Stomach (tissue), 8 donors: ENCODE measurements at regions not wholly inside any gene's neighbourhood (a gene's known extent, or its start where the extent isn't known, plus 50 kb on each side); places are given as distances from the start of the nearest gene placed in this dataset.

Experiments used
- DNase-seq, 2 donors: peaks; one replicate each; pipeline versions ENCODE4 v3.0.0 to v3.0.0-alpha.2; 2013 to 2019
- H3K27ac ChIP-seq, 5 donors: fragments of 200-600 bp in 4 of 5; sonication (generic) in 4 of 5; one replicate each; pipeline ENCODE4 v1.5.1; 2013 to 2019; ENCODE audit warnings: mild to moderate bottlenecking in 1 of 5, moderate library complexity in 1 of 5
- H3K27me3 ChIP-seq, 3 donors: fragments of 200-600 bp; sonication (generic); one replicate each; pipeline ENCODE4 v1.5.1; 2017 to 2019; ENCODE audit warnings: mixed run types in 1 of 3
- H3K36me3 ChIP-seq, 4 donors: fragments of 200-600 bp; sonication (generic); 1 replicate in 3 of 4; 2 replicates in 1 of 4; pipeline ENCODE4 v1.5.1; 2016 to 2019
- H3K4me1 ChIP-seq, 4 donors: fragments of 200-600 bp; sonication (generic); one replicate each; pipeline ENCODE4 v1.5.1; 2016 to 2019
- H3K4me3 ChIP-seq, 4 donors: fragments of 200-600 bp; sonication (generic) in 3 of 4; one replicate each; pipeline ENCODE4 v1.5.1; 2016 to 2019; ENCODE audit warnings: mild to moderate bottlenecking in 1 of 4
- H3K9me3 ChIP-seq, 4 donors: fragments of 200-600 bp; sonication (generic); one replicate each; pipeline ENCODE4 v1.5.1; 2016 to 2019
- EP300 ChIP-seq: sonication (generic); formaldehyde crosslinking; IDR thresholded peaks from one replicate; pipeline ENCODE4 v1.6.1; 2017; ENCODE audit warnings: antibody characterized with exemption
- POLR2A ChIP-seq, 4 donors: fragments of 450-650 bp; IDR thresholded peaks; one replicate each; pipeline ENCODE4 v1.6.1; 2016; ENCODE audit warnings: antibody characterized with exemption in 4 of 4, control low read depth in 2 of 4, mild to moderate bottlenecking in 1 of 4, moderate library complexity in 1 of 4
- POLR2AphosphoS5 ChIP-seq, 3 donors: sonication (generic); formaldehyde crosslinking; IDR thresholded peaks; one replicate each; pipeline ENCODE4 v1.6.1; 2016; ENCODE audit warnings: antibody characterized with exemption in 3 of 3
- WGBS, 5 donors: extraction: QIAGEN DNeasy Blood & Tissue Kit in 3 of 5; methylation state at CpG; one replicate each; pipeline versions ENCODE4 v1.1.5 to v1.1.7; 2013 to 2018; 5-methylcytosine and 5-hydroxymethylcytosine counted together
- intact Hi-C: fragments of 100-400 bp; cut with DNase I; formaldehyde crosslinking; loops from one replicate; pipeline ENCODE4 v1.15.1; 2023; ENCODE audit warnings: low total_unique reads
- TF ChIP-seq, protein P1 (sequence below), 7 experiments: fragments of 450-650 bp in 4 of 7; fragments of 200-600 bp in 3 of 7; sonication (generic) in 3 of 7; IDR thresholded peaks; one replicate each; pipeline ENCODE4 v1.5.1; 2016 to 2019; ENCODE audit warnings: antibody characterized with exemption in 7 of 7, control low read depth in 2 of 7, mild to moderate bottlenecking in 1 of 7
- donor health status: healthy with polysubstance abuse.
- donor health status: Bipolar disorder and iron deficiency.
- donor health status: healthy.

DNA sequence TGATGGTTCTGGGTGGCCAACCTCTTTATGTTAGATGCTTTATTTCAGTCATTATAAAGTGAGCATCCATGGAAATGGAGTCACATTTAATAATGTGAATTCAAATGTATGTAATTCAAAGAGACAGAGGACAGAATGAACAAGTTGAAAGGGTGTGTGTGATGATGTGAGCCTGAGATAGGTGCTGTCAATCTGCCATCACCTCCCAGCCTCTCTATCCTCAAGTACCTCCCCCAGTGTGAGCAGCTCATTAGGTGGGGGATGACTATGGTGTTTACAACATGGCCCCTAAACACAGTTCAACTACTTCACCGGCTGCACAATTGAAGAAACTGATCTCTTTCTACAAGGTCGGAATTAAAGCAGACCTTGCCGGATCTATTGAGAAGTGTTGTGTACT is 74.7 kb upstream of the IGFBP5 start:
- DNase-seq: no peak
- TF ChIP-seq POLR2A (IDR thresholded peaks at IDR 0.05) (no peak), POLR2AphosphoS5 (IDR thresholded peaks at IDR 0.05) (no peak), EP300 (no peak)
- TF ChIP-seq, protein P1, sequence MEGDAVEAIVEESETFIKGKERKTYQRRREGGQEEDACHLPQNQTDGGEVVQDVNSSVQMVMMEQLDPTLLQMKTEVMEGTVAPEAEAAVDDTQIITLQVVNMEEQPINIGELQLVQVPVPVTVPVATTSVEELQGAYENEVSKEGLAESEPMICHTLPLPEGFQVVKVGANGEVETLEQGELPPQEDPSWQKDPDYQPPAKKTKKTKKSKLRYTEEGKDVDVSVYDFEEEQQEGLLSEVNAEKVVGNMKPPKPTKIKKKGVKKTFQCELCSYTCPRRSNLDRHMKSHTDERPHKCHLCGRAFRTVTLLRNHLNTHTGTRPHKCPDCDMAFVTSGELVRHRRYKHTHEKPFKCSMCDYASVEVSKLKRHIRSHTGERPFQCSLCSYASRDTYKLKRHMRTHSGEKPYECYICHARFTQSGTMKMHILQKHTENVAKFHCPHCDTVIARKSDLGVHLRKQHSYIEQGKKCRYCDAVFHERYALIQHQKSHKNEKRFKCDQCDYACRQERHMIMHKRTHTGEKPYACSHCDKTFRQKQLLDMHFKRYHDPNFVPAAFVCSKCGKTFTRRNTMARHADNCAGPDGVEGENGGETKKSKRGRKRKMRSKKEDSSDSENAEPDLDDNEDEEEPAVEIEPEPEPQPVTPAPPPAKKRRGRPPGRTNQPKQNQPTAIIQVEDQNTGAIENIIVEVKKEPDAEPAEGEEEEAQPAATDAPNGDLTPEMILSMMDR (IDR thresholded peaks at IDR 0.05): no peak
- Histone ChIP-seq H3K27ac (no peak overlapping the region), H3K4me3 (no peak overlapping the region), H3K4me1 (peaks cover 0 to 27% (median 13%) of the 10 kb centered on the region in 4 donors), H3K36me3 (no peaks in the 10 kb centered on the region), H3K27me3 (no peaks in the 10 kb centered on the region), H3K9me3 (no peaks in the 10 kb centered on the region)
- intact Hi-C loops: no loop called here
- 58 to 66% (median 61%) methylated on average over 3 of the region's 3 CpGs for WGBS, 5 donors

DNA sequence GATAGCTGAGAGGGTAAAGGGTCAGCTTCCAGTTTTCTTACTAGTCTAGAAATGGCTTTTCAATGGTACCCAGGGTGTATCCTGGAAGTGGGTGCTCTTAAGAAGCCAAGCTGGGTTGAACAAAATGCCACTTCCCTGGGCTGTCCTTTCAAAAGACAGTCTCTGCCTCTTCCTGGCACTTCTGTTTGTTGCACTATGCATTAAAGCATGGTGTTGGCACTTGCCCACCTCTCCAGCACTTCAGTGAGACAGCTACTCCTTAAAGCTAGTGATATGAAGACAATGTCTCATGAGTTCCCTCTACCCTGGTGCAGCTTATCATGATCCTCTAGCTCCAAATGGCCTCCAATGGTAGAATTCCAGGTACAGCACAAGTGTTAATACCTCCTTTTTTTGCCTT is 74.3 kb upstream of the IGFBP5 start:
- H3K27ac ChIP-seq: no peak overlapping the region
- TF ChIP-seq POLR2AphosphoS5 (IDR thresholded peaks at IDR 0.05): no peak
- TF ChIP-seq POLR2A (IDR thresholded peaks at IDR 0.05): no peak
- TF ChIP-seq, protein P1 (IDR thresholded peaks at IDR 0.05): no peak
- no peak for TF ChIP-seq EP300
- intact Hi-C loops: no loop called here
- no peak overlapping the region for H3K4me3 ChIP-seq
- H3K27me3 ChIP-seq: no peaks in the 10 kb centered on the region
- no peaks in the 10 kb centered on the region for H3K9me3 ChIP-seq
- H3K4me1 ChIP-seq: peaks cover 0 to 23% (median 13%) of the 10 kb centered on the region in 4 donors
- DNase-seq: no peak
- H3K36me3 ChIP-seq: no peaks in the 10 kb centered on the region

DNA sequence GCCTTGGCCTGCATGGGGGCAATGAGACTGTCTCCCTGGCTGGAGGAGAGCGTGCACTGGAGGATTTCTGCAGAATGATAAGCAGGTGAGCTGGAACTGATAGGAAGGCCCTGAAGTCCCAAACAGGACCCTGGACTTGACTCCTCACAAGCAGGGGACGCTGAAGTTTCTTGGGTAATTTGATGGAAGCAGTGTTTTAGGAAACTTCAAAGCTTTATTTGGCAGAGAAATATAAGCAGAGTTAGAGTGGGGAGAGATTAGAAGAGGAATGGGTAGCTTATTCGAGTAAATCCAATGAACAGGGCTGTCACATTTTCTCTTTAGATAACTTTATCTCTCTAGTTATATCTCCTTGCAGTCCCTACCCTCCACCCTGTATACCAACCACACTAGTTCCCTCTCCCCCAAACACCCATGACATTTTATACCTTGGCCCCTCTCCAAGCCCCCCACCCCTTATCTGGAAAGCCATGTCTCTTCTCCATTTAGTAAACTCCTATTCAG is 73.6 kb upstream of the IGFBP5 start:
- Histone ChIP-seq H3K27ac (no peak overlapping the region), H3K4me3 (no peak overlapping the region), H3K4me1 (peaks cover 0 to 23% (median 13%) of the 10 kb centered on the region in 4 donors), H3K27me3 (no peaks in the 10 kb centered on the region), H3K36me3 (no peaks in the 10 kb centered on the region), H3K9me3 (no peaks in the 10 kb centered on the region)
- intact Hi-C loops: no loop called here
- DNase-seq: no peak
- no peak for TF ChIP-seq POLR2AphosphoS5 (IDR thresholded peaks at IDR 0.05)
- no peak for TF ChIP-seq POLR2A (IDR thresholded peaks at IDR 0.05)
- no peak for TF ChIP-seq EP300
- TF ChIP-seq, protein P1 (IDR thresholded peaks at IDR 0.05): no peak
- WGBS, 5 donors: 51 to 67% (median 58%) methylated on average over 3 of the region's 3 CpGs

DNA sequence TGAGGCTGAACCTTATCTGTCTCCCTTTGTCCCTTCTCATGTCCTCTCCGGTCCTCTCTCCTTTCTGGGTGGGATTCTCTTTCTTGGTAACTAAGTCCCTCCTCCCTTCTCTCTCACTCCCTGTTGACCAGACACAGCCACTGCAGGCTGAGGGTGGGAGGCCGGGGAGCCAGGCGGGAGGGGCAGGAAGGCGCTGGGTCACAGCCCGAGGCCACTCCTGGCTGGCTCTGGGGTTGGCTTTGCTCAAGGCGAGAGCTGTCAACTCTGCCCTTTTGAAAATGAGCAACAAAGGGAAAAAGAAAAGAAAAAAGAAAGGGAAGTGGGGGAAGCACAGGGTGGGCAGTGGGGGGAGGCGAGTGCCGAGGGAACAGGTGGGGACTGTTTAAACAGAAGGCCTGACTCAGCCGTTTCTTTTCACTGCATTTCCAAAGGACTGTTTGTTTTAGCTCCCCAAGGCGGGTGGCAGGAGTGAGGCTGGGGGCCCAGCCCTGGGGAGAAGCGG is 70.5 kb upstream of the IGFBP5 start:
- 14 to 22% (median 20%) methylated on average over 10 to 11 of the region's 11 CpGs for WGBS, 5 donors
- H3K4me1 ChIP-seq: peaks cover 0 to 25% (median 8%) of the 10 kb centered on the region in 4 donors
- H3K9me3 ChIP-seq: no peaks in the 10 kb centered on the region
- intact Hi-C loops: no loop called here
- peak in 1 of 2 donors; percentile 75 for DNase-seq
- TF ChIP-seq EP300: no peak
- TF ChIP-seq, protein P1 (IDR thresholded peaks at IDR 0.05): no peak
- TF ChIP-seq POLR2A (IDR thresholded peaks at IDR 0.05): no peak
- TF ChIP-seq POLR2AphosphoS5 (IDR thresholded peaks at IDR 0.05): no peak
- no peak overlapping the region for H3K4me3 ChIP-seq
- H3K27me3 ChIP-seq: no peaks in the 10 kb centered on the region
- H3K36me3 ChIP-seq: no peaks in the 10 kb centered on the region
- peak overlapping the region in 3 of 5 donors; percentile 17 to 44 (median 32) for H3K27ac ChIP-seq
